ENCODE measurements at regions not wholly inside any gene's neighbourhood (a gene's known extent, or its start where the extent isn't known, plus 50 kb on each side); places are given as distances from the start of the nearest gene placed in this dataset.

- TF ChIP-seq FOXP4 (CRISPR knock-in tag; IDR thresholded peaks at IDR 0.05), result no peak; the same call in 1 of the 2 replicates
- no peak for TF ChIP-seq TFDP1 (CRISPR knock-in tag; IDR thresholded peaks at IDR 0.05; ENCODE audit: borderline replicate concordance)
- TF ChIP-seq ZBTB3 (CRISPR knock-in tag; IDR thresholded peaks at IDR 0.05; ENCODE audit: borderline replicate concordance, low read depth), result no peak
- TF ChIP-seq ZNF577 (CRISPR knock-in tag; IDR thresholded peaks at IDR 0.05; ENCODE audit: borderline replicate concordance, low read depth), result no peak
- no peak for TF ChIP-seq KIAA2018 (CRISPR knock-in tag; IDR thresholded peaks at IDR 0.05; ENCODE audit: borderline replicate concordance)
- TF ChIP-seq DDIT3 (CRISPR knock-in tag; IDR thresholded peaks at IDR 0.05), result no peak
- no peak for TF ChIP-seq AGO1 (IDR thresholded peaks at IDR 0.05; ENCODE audit: low read depth, low read length, poor library complexity, severe bottlenecking)
- no peak for TF ChIP-seq ZFP91 (CRISPR knock-in tag; IDR thresholded peaks at IDR 0.05; ENCODE audit: borderline replicate concordance)
- TF ChIP-seq ZHX1 (CRISPR knock-in tag; IDR thresholded peaks at IDR 0.05; ENCODE audit: low read depth), result no peak
- TF ChIP-seq NPAS2 (CRISPR knock-in tag; IDR thresholded peaks at IDR 0.05; ENCODE audit: borderline replicate concordance), result no peak
Observed at GRCh38 chr14:34051966-34052657, 101.2 kb upstream of the EGLN3 start (continued).

All from HepG2 (cell line).